ENCODE measurements at regions not wholly inside any gene's neighbourhood (a gene's known extent, or its start where the extent isn't known, plus 50 kb on each side); places are given as distances from the start of the nearest gene placed in this dataset.

- peak; percentile 66 for DNase-seq
Observed at GRCh38 chr7:142385491-142386340, 127.9 kb upstream of the PRSS58 start.

DNA sequence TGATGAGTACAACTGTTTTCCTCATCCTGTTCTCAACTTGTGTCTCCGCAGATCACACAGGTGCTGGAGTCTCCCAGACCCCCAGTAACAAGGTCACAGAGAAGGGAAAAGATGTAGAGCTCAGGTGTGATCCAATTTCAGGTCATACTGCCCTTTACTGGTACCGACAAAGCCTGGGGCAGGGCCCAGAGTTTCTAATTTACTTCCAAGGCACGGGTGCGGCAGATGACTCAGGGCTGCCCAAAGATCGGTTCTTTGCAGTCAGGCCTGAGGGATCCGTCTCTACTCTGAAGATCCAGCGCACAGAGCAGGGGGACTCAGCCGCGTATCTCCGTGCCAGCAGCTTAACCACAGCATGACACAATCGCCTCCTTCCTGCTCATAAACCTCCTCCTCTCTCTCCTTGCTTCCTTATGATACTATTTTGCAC, 126.7 kb upstream of the PRSS58 start:
- DNase-seq, result peak; percentile 52

GRCh38 chr7:142383841-142384492, 126.1 kb upstream of the PRSS58 start:
- peak; percentile 53 for DNase-seq

- no peak for DNase-seq
Observed at GRCh38 chr7:142381727-142382390, 124.0 kb upstream of the PRSS58 start.

GRCh38 chr7:142380069-142380468, 122.2 kb upstream of the PRSS58 start:
- no peak for DNase-seq

DNA sequence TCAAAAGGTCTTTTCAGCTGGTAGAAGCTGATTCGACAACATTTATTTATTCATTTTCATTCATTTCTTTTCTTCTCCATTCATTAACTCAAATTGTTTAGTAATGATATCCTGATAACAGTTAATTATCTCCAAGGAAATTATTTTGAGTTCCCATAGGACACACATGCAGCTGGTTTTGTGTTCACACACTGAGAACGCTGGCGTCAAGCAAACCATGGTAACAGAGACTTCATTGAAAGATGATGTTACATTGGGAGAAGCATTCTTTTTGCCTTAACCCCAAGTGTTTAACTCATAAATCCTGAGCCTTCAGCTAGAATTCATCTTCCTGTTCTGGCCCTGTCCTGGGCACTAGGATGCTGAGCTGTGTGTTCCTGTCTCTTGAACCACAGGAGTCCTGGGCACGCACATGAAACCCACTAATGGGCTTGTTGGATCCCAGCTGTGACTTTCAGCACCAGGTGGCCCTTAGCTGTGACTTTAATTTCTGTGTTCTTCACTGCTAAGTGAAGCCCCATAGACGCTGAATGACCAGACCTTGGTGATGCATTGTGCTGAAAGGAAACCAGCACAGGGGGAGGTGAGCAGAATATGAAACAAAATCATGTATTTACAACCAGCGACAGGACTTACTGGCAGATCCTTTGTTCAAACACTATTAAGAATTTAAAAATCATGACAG, 121.5 kb upstream of the PRSS58 start:
- DNase-seq, result no peak

DNA sequence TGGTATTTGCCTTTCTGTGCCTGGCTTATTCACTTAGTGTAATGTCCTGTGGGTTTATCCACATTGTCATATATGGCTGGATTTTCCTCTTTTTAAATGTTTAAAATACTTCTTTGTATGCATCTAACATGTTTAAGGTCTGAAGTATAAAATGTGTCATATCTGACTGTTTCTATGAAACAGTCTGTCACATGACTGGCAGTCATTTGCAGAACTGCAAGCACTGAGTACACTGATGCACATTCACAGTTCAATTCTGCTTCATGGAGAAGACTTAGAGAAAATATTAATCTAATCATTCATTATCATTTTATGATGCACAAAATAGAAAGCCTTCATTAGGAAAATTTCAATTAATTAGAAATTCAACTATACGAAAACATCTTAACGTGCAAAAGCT, 119.7 kb upstream of the PRSS58 start:
- DNase-seq, result no peak

DNA sequence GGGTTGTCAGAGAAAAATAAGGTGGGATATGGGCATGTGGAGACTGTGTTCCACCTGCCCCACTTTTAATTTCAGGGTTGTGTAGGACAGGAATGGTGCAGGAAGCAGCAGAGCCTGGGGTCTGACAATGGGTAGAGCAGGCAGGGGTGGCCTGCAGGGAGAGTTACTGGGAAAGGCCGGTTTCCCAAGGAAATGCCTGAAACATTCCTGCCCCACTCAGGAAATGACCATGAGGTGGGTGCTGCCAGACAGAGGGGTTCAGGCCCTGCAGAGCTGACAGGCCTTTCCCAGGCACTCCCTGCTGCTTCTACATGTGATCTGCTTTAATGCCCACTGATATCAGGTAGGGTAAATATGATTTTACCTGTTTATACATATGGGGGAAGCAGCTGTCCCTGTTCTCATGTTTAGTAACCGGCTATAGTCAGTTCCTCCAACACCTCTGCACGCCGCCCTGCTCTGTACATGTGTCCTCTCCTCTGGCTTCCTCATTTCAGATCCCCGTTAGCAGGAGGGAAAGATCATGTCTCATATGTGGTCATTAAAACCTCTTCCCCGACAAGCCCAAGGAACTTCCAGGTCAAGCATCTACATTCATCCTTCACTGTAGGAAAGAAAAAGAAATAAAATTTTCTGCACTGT, 118.6 kb upstream of the PRSS58 start:
- DNase-seq, result no peak

DNA sequence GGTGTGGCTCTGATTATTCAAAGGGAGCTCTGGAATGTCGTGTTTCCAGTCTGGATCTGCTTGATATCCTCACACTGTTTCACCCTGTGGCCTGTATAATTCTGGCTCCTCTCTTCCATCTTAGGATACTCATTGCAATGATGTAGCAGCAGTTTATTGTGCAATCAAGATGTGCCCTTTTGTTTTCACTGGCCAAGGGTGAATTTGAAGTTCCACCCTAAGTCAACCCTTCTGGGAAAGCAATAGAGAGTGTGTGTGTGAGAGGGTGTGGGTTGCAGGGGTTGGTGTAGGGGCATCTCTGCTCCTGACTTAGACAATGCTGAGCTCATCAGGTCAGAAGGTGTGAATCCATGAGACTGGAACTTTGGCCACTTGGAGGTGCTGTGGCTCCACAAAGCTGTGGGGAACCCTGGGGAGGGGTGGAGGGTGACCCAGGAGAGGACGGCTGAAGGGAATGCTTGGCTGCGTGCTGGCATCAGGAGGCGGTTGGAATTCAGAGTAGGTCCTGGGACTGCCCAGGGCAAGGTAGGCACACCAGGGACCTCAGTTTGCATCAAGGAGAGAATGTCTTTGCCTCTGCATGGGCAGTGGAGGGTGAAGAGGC, 118.0 kb upstream of the PRSS58 start:
- no peak for DNase-seq

- no peak for DNase-seq
Observed at GRCh38 chr7:142372727-142373126, 114.9 kb upstream of the PRSS58 start.

- DNase-seq, result no peak
Observed at GRCh38 chr7:142371586-142372377, 113.9 kb upstream of the PRSS58 start.

GRCh38 chr7:142365410-142365842, 107.6 kb upstream of the PRSS58 start:
- no peak for DNase-seq

DNA sequence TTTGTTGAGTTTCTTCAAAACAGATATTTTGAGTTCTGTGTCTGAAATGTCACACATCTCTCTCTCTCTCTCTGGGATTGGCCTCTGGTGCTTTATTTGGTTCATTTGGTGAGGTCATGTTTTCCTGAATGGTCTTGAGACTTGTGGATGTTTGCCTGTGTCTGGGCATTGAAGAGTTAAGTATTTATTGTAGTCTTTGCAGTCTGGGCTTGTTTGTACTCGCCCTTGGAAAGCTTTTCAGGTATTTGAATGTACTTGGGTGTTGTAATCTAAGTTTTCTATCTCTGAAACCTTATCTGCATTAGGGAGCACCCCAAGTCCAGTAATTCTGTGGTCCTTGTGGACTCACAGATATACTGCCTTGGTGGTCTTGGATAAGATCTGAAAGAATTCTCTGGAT, 106.7 kb upstream of the PRSS58 start:
- DNase-seq, result no peak

DNA sequence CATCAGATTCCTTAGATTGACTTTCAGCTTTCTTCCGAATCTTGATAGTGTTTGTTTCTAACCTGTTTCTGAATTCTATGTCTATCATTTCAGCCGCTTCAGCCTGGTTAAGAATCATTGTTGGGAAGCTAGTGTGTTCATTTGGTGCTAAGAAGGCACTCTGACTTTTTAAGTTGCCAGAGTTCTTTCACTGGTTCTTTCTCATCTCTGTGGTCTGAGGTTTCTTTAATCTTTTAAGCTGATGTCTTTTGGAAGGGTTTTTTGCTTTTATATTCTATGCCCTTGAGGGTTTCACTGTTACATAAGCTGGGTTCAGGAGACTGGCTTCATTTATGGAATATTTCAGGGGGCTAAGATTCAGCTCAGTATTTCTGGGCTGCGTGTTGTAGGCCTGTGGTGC, 104.5 kb upstream of the PRSS58 start:
- no peak for DNase-seq

GRCh38 chr7:142359694-142360279, 101.9 kb upstream of the PRSS58 start:
- no peak for DNase-seq

DNA sequence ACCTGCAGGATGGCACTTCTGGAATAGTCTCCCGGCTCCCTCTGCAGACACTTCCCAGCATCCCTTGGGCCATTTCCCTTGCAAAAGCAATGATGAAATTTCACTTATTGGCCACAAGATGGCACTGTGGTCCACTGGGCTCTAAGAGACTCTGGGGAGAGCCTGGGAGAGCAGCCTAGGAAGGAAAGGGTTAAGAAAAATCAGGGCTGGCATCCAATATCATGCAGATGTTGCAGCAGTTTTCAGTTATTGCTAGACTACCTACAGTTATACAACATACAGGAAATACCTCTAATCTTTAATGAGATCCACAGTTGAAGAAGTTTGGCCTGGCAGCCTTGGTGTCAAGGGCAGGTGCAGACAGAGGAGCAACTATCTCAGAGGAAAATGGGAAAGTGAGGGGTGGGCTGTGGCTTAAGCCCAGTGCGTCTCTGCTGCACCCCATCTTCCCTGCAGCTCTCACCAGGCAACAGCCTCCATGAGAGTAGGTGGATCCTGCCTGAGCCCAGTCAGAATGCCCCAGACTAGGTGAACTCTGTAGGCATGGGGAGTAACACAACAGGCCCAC, 100.2 kb upstream of the PRSS58 start:
- peak; percentile 59 for DNase-seq

DNA sequence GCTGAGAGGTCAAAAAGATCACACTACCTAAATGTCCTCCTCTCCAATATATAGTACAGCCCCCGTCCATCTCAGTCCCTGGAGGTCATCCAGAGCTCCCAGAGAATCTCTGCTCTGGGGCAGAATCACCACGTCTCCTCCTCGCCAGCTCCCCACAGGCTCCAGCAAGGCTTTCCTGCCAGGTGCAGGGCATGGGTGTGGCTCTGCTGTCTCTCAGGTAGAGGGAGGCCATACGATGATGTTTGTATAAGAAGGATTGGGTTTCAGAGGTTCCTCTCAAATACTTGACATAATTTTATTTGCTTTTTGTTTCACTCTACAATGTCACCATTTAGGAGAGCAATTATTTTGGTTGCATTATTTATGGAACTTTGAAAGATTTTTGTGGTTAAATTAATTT, 98.3 kb upstream of the PRSS58 start:
- DNase-seq, result no peak

GRCh38 chr7:142355328-142355727, 97.5 kb upstream of the PRSS58 start:
- DNase-seq, result no peak

- DNase-seq, result no peak
Observed at GRCh38 chr7:142353147-142354060, 95.5 kb upstream of the PRSS58 start.

DNA sequence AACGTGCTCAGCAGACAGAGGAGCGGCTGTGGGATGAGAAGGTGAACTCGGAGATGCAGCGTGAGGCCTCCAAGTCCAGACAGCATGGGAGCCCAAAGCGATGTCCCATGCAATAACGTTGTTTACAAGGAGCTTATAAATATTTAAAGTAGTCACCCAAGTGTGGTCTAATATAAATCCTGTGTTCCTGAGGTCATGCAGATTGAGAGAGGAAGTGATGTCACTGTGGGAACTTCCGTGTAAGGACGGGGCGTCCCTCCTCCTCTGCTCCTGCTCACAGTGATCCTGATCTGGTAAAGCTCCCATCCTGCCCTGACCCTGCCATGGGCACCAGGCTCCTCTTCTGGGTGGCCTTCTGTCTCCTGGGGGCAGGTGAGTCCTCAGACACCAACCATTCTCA, 94.7 kb upstream of the PRSS58 start:
- DNase-seq, result peak; percentile 30
